IPS-15b (cell line): ENCODE measurements at regions not wholly inside any gene's neighbourhood (a gene's known extent, or its start where the extent isn't known, plus 50 kb on each side); places are given as distances from the start of the nearest gene placed in this dataset.

ENCODE experiments used
- H3K27me3 ChIP-seq: one replicate; pipeline ENCODE4 v1.6.1; 2013; ENCODE audit warnings: low read length; ENCODE audit not compliant: control insufficient read depth, insufficient read depth
- H3K36me3 ChIP-seq: one replicate; pipeline ENCODE4 v1.6.1; 2013; ENCODE audit warnings: low read length; ENCODE audit not compliant: control insufficient read depth, insufficient read depth
- H3K4me1 ChIP-seq: one replicate; pipeline ENCODE4 v1.6.1; 2013; ENCODE audit warnings: mild to moderate bottlenecking, low read length; ENCODE audit not compliant: control insufficient read depth, insufficient read depth
- H3K4me3 ChIP-seq: one replicate; pipeline ENCODE4 v1.5.1; 2013; ENCODE audit warnings: low read depth, low read length
- H3K9ac ChIP-seq: one replicate; pipeline ENCODE4 v1.6.1; 2013; ENCODE audit warnings: low read depth, mild to moderate bottlenecking, low read length
- H3K9me3 ChIP-seq: one replicate; pipeline ENCODE4 v1.6.1; 2013; ENCODE audit warnings: mild to moderate bottlenecking, low read length; ENCODE audit not compliant: control insufficient read depth, insufficient read depth

DNA sequence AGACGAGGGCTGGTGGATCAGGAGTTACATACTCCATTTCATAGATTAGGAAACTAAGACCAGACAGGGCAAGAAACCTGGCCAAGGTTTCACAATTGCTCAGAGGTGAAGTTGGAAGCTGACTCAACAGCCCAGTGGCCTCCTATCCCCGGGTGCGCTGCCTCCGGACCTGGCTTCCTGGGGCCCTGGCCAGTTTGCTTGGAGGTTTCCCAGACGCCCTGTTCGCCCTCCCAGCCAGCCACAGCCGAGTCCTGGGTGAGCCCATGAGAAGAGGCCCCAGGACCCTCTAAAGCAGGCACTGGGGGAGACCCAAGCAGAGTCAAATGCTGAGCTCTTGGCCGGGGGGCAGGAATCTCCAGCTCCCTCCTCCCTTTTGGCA is 180.1 kb downstream of the ZBTB18 start:
- Histone ChIP-seq H3K4me3 (peak overlapping the region; percentile 30), H3K4me1 (no peaks in the 10 kb centered on the region), H3K27me3 (peaks cover 16% of the 10 kb centered on the region), H3K9me3 (no peaks in the 10 kb centered on the region), H3K9ac (no peak overlapping the region), H3K36me3 (no peaks in the 10 kb centered on the region)

DNA sequence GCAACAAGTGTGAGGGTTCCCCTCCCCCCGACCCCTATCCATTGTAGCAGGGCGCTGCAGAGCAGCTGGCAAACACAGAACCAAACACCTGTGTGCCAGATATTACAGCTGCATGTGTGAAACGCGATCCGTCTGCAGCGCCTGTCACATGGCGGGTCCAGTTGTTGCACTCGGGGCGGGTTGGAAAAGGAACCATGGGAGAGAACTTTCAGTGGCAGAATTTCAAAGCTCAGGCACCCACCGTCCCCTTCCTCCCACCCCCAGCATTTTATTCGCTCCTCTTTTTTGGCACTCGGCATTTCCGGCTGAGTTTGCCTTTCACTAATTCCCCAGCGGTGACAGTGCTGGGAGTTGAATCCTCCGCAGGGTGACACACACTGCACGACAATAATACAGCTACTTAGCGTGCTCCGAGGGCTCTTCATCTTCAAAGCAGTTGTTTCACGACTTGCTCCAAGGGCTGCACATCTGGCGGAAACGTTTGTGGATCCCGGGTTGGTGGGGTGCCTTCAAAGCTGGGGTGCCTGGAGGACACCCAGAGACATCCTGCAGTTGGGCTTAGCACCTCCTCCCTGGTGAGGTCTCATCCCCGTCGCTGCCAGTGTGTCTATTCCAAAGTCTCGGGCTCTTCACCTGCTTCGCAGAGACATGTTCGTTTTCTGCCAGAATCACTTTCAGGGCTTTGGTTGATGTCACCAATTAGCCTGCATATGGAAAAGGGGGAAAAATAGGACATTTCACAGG is 180.7 kb downstream of the ZBTB18 start:
- Histone ChIP-seq H3K9ac (no peak overlapping the region), H3K4me3 (peak overlapping the region; percentile 30), H3K36me3 (no peaks in the 10 kb centered on the region), H3K9me3 (no peaks in the 10 kb centered on the region), H3K4me1 (no peaks in the 10 kb centered on the region), H3K27me3 (peaks cover 16% of the 10 kb centered on the region)

DNA sequence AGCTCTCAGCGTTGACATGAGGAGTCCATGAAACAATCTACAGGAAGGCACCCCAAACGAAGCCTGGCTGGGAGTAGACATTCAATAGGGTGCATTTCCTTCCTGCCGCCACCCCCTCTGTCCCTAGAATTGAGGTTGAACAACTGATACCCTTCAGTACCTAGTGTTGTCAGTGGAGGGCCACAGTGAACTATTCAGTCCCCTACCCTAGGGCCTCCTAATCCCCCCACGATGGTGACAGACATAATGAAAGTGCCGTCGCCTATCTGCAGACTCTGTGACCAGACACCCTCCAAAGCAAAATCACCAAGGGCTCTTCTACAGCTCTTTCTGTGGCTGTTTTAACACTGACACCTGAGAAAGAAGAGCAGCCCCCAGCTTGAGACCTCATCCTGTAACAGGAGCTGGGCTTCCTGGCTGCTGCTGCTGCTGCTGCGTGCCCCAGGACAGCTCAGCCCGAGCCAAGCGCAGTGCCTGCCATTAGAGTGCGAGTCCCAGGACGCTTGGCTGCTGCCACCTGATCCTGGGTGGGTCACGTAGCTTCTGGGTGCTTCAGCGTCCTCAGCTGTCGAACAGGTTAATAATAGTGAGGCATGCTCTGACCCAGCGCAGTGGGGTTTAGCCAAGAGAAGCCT is 183.0 kb downstream of the ZBTB18 start:
- Histone ChIP-seq H3K36me3 (no peaks in the 10 kb centered on the region), H3K9ac (no peak overlapping the region), H3K4me3 (no peak overlapping the region), H3K27me3 (peaks cover 16% of the 10 kb centered on the region), H3K4me1 (no peaks in the 10 kb centered on the region), H3K9me3 (no peaks in the 10 kb centered on the region)

DNA sequence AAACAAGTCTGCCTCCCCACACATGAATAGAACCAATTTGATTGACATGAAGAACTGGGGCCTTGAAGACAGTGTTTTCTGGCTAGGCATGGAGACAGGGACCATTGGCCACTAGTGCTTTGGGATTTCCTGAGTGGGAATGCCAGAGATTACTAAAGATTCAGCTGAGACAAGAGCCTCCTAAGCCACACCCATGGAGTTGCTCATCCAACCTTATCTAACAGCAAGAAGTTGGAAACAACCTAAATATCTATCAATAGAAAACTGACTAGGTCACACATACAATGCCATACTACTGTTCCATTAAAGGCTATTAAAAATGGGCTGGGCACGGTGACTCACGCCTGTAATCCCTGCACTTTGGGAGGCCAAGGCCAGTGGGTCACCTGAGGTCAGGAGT is 184.1 kb downstream of the ZBTB18 start:
- no peak overlapping the region for H3K9ac ChIP-seq
- H3K9me3 ChIP-seq = no peaks in the 10 kb centered on the region
- H3K27me3 ChIP-seq = peaks cover 16% of the 10 kb centered on the region
- H3K4me1 ChIP-seq = no peaks in the 10 kb centered on the region
- no peaks in the 10 kb centered on the region for H3K36me3 ChIP-seq
- no peak overlapping the region for H3K4me3 ChIP-seq

DNA sequence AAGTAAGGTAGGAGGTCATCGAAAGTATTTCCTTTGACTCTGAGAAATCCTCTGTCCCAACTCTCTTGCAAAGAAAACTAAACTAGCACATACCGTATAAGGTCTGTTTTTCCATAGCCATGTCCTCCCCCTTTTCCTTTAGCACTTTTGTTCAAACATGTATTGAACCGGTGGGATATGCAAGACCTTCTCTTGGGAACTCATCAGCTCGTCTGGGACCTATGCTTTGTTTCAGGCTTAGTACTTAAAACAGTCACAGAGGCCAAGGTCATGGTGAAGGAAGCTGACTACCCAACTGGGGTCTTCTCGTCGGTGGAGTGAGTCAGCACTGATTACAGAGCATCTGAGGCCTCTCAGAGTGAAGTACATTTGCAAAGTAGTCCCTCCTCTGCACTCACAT is 185.0 kb downstream of the ZBTB18 start:
- H3K4me3 ChIP-seq = no peak overlapping the region
- H3K36me3 ChIP-seq = no peaks in the 10 kb centered on the region
- H3K9ac ChIP-seq = no peak overlapping the region
- peaks cover 12% of the 10 kb centered on the region for H3K27me3 ChIP-seq
- H3K4me1 ChIP-seq = no peaks in the 10 kb centered on the region
- no peaks in the 10 kb centered on the region for H3K9me3 ChIP-seq

DNA sequence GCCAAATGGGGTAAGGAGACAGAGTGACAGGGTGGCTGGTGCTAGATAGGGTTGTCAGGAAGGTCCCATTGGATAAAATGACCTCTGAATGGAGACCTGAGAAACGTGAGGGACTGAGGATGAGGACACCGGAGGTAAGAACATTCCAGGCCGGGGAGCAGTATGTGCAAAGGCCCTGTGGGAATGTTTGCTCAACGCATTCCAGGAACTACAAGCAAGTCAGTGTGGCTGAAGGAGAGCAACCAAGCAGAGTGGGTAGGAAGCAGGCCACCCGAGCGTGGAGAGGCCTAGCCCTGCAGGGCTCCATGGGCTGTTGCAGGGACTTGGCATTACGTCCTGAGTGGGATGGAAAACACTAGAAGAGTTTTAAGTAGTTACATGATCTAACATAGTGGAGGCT is 185.6 kb downstream of the ZBTB18 start:
- Histone ChIP-seq H3K27me3 (peaks cover 9% of the 10 kb centered on the region), H3K4me1 (no peaks in the 10 kb centered on the region), H3K4me3 (no peak overlapping the region), H3K9ac (no peak overlapping the region), H3K9me3 (no peaks in the 10 kb centered on the region), H3K36me3 (no peaks in the 10 kb centered on the region)

DNA sequence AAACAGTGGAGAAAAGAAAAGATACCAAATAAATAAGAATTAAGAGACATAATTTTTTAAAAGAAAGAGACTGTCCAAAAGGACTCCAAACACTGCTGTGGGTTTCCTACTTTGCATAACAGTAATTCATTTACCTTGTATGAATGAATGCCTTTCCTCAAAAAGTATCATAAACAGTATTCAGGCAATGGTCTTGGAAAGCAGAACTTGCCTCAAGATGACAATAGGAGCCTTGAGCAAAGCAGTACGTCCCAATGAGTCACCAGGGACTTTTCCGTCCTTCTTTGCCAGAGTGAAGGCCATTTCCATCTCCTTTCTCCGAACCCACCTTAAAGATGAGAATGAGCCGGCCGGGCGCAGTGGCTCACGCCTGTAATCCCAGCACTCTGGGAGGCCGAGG is 186.4 kb downstream of the ZBTB18 start:
- Histone ChIP-seq H3K36me3 (no peaks in the 10 kb centered on the region), H3K9ac (no peak overlapping the region), H3K27me3 (peaks cover 2% of the 10 kb centered on the region), H3K9me3 (no peaks in the 10 kb centered on the region), H3K4me3 (no peak overlapping the region), H3K4me1 (no peaks in the 10 kb centered on the region)

DNA sequence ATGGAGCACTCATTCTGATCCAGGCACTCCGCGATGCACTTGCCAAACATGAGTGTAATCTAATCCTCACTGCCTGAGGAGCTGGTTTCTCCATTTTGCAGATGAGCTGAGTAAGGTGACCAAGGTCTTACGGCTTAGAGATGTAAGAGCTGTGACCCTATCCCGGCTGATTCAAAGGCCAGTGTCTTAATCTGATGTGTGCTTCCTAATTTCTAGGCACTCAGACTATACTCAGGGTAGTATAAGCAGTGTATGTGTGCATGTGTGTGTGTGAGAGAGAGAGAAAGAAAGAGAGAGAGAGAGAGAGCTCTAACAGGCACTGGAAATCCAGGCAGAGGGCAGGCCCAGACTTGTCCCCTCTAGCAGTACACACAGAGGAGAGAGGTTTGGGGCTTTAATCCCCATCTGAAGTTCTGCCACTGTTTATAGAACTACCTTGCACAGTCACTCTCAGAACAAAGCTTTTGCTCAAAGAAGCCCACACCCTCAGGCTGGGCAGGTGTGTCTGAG is 188.2 kb downstream of the ZBTB18 start:
- H3K27me3 ChIP-seq = no peaks in the 10 kb centered on the region
- H3K9ac ChIP-seq = no peak overlapping the region
- H3K4me3 ChIP-seq = no peak overlapping the region
- H3K9me3 ChIP-seq = no peaks in the 10 kb centered on the region
- H3K4me1 ChIP-seq = no peaks in the 10 kb centered on the region
- no peaks in the 10 kb centered on the region for H3K36me3 ChIP-seq

DNA sequence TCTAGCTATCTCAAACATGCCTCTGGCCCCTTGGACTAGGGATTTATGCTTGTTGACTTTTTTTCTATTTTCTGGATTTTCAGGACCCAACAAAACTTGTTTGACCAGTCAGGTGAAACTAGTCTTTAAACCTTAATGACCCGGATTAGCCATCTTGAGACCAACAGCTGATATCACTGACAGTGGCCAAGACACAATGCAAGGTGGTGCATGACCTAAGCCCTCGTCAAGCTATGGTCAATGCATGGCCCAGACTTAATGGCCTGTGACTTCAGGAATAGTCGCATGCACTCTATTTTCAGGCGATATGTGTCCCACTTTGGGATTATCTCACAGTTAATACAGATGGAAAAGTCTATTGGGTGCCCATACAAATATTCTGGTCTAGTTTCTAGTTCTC is 190.4 kb downstream of the ZBTB18 start:
- Histone ChIP-seq H3K4me1 (no peaks in the 10 kb centered on the region), H3K9me3 (no peaks in the 10 kb centered on the region), H3K4me3 (no peak overlapping the region), H3K36me3 (no peaks in the 10 kb centered on the region), H3K27me3 (no peaks in the 10 kb centered on the region), H3K9ac (no peak overlapping the region)

DNA sequence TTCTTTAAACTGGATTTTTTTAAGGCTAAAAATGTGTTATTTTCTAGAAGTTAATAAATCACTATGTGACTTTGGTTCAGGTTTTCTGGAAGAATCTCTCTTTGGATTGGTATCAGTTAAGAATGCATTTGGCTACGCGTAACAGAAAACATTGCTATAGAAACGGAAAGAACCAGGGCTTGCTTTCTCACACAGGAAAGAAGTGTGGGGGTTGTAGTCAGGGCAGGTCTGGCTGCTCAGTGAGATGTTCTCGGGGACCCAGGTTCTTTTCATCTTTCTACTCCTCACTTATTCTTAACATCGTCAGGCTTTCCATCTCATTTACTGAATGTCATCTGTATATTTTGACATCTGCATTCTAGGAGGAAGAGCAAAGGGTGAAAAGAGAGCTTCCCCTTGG is 191.4 kb downstream of the ZBTB18 start:
- Histone ChIP-seq H3K9me3 (no peaks in the 10 kb centered on the region), H3K27me3 (no peaks in the 10 kb centered on the region), H3K9ac (no peak overlapping the region), H3K36me3 (no peaks in the 10 kb centered on the region), H3K4me1 (no peaks in the 10 kb centered on the region), H3K4me3 (no peak overlapping the region)

DNA sequence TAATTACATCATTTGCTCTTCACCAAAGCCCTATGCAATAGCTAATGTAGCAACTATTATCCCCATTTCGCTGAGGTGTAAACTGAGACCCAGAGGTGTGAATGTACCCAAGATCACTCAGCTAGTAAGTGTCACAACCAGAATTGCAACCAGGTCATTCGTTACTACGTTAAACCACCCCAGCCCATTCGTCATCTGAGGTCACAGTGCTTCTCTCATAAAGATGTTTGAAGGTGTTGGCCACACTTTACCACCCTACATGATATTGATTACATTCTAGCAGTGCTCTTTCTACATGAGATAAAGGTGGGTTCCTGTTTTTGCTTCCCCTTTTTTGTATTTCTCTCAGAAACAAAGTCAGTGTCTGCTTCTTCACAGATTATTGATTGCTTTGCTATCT is 195.3 kb downstream of the ZBTB18 start:
- Histone ChIP-seq H3K36me3 (no peaks in the 10 kb centered on the region), H3K9me3 (no peaks in the 10 kb centered on the region), H3K4me3 (no peak overlapping the region), H3K27me3 (no peaks in the 10 kb centered on the region), H3K9ac (no peak overlapping the region), H3K4me1 (no peaks in the 10 kb centered on the region)

DNA sequence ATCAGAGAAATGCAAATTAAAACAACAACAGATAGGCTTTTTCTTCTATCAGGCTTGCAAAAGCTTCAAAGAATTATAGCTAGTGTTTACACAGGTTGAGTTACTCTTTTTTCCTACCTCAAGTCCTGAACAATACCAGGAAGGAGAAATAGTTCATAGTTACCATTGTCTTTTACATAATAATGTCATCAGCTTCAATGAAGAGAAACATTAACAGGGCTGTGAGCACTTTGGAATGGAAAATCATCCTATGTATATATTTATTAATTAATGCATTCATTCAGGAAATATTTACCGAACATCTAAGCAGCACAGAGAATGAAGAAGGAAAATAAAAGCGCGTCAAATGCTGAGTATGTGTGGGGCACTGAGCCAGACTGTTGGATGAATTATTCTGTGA is 197.3 kb downstream of the ZBTB18 start:
- Histone ChIP-seq H3K4me1 (no peaks in the 10 kb centered on the region), H3K9me3 (no peaks in the 10 kb centered on the region), H3K27me3 (no peaks in the 10 kb centered on the region), H3K4me3 (no peak overlapping the region), H3K36me3 (no peaks in the 10 kb centered on the region), H3K9ac (no peak overlapping the region)
